WTC11 (cell line): ENCODE measurements at regions not wholly inside any gene's neighbourhood (a gene's known extent, or its start where the extent isn't known, plus 50 kb on each side); places are given as distances from the start of the nearest gene placed in this dataset.

Experiments
- ATF1 ChIP-seq: sonication (generic); formaldehyde crosslinking; IDR thresholded peaks from 2 replicates; pipeline ENCODE4 v1.8.1; 2023; ENCODE audit warnings: mild to moderate bottlenecking, moderate library complexity, missing genetic modification reagents
- CBFB ChIP-seq: sonication (generic); formaldehyde crosslinking; IDR thresholded peaks from 2 replicates; pipeline ENCODE4 v1.8.1; 2022; ENCODE audit warnings: mild to moderate bottlenecking, low read depth, missing genetic modification reagents
- CDX4 ChIP-seq: fragments of 250-450 bp; sonication (Bioruptor Pico); IDR thresholded peaks from 2 replicates; pipeline ENCODE4 v1.9.0; 2021; ENCODE audit warnings: moderate library complexity, mild to moderate bottlenecking, inconsistent platforms, borderline replicate concordance
- CREB1 ChIP-seq: sonication (generic); formaldehyde crosslinking; IDR thresholded peaks from 2 replicates; pipeline ENCODE4 v1.8.0; 2023; ENCODE audit warnings: mild to moderate bottlenecking, missing genetic modification reagents
- CTCF ChIP-seq: fragments of 200-600 bp; IDR thresholded peaks from 2 replicates; pipeline ENCODE4 v1.8.0; 2022; ENCODE audit warnings: antibody characterized with exemption
- ELF4 ChIP-seq: sonication (generic); formaldehyde crosslinking; IDR thresholded peaks from 2 replicates; pipeline ENCODE4 v1.8.1; 2022; ENCODE audit warnings: low read depth, mild to moderate bottlenecking, moderate library complexity, missing genetic modification reagents
- NR3C1 ChIP-seq: sonication (generic); formaldehyde crosslinking; conservative IDR thresholded peaks from 2 replicates; pipeline ENCODE4 v1.8.1; 2023; ENCODE audit warnings: low read depth, mild to moderate bottlenecking, missing genetic modification reagents
- RELA ChIP-seq: sonication (generic); formaldehyde crosslinking; IDR thresholded peaks from 2 replicates; pipeline ENCODE4 v1.8.1; 2022; ENCODE audit warnings: missing genetic modification reagents, mild to moderate bottlenecking, borderline replicate concordance
- SP1 ChIP-seq: sonication (generic); formaldehyde crosslinking; conservative IDR thresholded peaks from 2 replicates; pipeline ENCODE4 v1.8.1; 2022; ENCODE audit warnings: missing genetic modification reagents
- USF1 ChIP-seq: sonication (generic); formaldehyde crosslinking; IDR thresholded peaks from 2 replicates; pipeline ENCODE4 v1.8.0; 2022; ENCODE audit warnings: mild to moderate bottlenecking, missing genetic modification reagents
- ZBTB21 ChIP-seq: sonication (generic); formaldehyde crosslinking; IDR thresholded peaks from 2 replicates; pipeline ENCODE4 v1.8.1; 2023; ENCODE audit warnings: mild to moderate bottlenecking, missing genetic modification reagents, borderline replicate concordance
- ZNF263 ChIP-seq: sonication (generic); formaldehyde crosslinking; IDR thresholded peaks from 2 replicates; pipeline ENCODE4 v1.8.1; 2022; ENCODE audit warnings: low read depth, mild to moderate bottlenecking, moderate library complexity, missing genetic modification reagents
- TF ChIP-seq, protein P1 (sequence below): sonication (generic); formaldehyde crosslinking; IDR thresholded peaks from 2 replicates; pipeline ENCODE4 v1.8.0; 2023; ENCODE audit warnings: mild to moderate bottlenecking, missing genetic modification reagents
- TF ChIP-seq, protein P2 (sequence below): sonication (generic); formaldehyde crosslinking; IDR thresholded peaks from 2 replicates; pipeline ENCODE4 v1.8.1; 2022; ENCODE audit warnings: low read depth, missing genetic modification reagents, borderline replicate concordance

DNA sequence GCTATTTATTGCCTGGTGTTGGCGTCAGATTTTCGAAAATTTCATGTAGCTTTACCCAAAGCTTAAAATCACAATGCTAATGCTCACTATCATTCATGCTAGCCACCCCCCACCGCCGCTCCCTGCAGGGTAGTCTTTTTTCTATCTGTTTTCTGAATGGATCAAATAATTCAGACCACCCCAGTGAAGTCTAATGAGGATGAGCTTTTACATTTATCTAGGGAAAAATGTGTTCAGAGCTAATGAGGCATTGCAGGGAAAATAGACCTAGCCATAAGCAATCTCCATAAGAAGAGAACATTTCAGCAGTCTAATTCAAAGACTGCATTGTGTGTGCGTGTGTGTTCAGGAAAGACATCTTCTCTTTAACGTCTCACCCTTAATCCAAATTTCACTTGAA is 533.0 kb upstream of the PRMT6 start:
- TF ChIP-seq CBFB (CRISPR knock-in tag): no peak
- no peak for TF ChIP-seq CTCF
- TF ChIP-seq ATF1 (CRISPR knock-in tag): no peak
- TF ChIP-seq NR3C1 (CRISPR knock-in tag): no peak
- no peak for TF ChIP-seq CDX4
- no peak for TF ChIP-seq ZBTB21 (CRISPR knock-in tag)
- no peak for TF ChIP-seq SP1 (CRISPR knock-in tag)
- TF ChIP-seq CREB1: no peak
- no peak for TF ChIP-seq RELA (CRISPR knock-in tag)
- TF ChIP-seq, protein P1, sequence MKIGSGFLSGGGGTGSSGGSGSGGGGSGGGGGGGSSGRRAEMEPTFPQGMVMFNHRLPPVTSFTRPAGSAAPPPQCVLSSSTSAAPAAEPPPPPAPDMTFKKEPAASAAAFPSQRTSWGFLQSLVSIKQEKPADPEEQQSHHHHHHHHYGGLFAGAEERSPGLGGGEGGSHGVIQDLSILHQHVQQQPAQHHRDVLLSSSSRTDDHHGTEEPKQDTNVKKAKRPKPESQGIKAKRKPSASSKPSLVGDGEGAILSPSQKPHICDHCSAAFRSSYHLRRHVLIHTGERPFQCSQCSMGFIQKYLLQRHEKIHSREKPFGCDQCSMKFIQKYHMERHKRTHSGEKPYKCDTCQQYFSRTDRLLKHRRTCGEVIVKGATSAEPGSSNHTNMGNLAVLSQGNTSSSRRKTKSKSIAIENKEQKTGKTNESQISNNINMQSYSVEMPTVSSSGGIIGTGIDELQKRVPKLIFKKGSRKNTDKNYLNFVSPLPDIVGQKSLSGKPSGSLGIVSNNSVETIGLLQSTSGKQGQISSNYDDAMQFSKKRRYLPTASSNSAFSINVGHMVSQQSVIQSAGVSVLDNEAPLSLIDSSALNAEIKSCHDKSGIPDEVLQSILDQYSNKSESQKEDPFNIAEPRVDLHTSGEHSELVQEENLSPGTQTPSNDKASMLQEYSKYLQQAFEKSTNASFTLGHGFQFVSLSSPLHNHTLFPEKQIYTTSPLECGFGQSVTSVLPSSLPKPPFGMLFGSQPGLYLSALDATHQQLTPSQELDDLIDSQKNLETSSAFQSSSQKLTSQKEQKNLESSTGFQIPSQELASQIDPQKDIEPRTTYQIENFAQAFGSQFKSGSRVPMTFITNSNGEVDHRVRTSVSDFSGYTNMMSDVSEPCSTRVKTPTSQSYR (CRISPR knock-in tag): no peak
- TF ChIP-seq ELF4 (CRISPR knock-in tag): no peak
- no peak for TF ChIP-seq ZNF263
- TF ChIP-seq, protein P2, sequence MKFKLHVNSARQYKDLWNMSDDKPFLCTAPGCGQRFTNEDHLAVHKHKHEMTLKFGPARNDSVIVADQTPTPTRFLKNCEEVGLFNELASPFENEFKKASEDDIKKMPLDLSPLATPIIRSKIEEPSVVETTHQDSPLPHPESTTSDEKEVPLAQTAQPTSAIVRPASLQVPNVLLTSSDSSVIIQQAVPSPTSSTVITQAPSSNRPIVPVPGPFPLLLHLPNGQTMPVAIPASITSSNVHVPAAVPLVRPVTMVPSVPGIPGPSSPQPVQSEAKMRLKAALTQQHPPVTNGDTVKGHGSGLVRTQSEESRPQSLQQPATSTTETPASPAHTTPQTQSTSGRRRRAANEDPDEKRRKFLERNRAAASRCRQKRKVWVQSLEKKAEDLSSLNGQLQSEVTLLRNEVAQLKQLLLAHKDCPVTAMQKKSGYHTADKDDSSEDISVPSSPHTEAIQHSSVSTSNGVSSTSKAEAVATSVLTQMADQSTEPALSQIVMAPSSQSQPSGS: no peak
- no peak for TF ChIP-seq USF1 (CRISPR knock-in tag)
